ENCODE measurements at regions not wholly inside any gene's neighbourhood (a gene's known extent, or its start where the extent isn't known, plus 50 kb on each side); places are given as distances from the start of the nearest gene placed in this dataset.
A peak's percentile ranks its signal among the peaks of the same experiment; 100 is the strongest.

- DNase-seq (ENCODE audit: low spot score): no peak
Observed at GRCh38 chr21:39105341-39105765, 77.9 kb downstream of the PSMG1 start.

DNA sequence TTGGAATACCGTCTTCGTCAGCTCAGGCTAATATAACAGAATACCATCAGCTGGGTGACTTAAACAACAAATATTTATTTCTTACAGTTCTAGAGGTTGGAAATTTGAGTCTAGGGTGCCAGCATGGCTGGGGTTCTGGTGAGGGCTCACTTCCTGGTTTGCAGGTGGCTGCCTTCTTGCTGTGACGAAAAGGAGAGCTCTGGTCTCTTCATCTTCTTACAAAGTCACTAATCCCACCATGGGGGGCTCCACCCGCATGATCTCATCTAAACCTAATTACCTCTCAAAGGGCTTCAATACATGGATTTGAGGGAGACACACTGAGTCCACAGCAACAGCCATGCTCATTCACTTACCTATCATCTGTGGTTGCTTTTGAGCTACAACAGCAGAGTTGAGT, 78.3 kb downstream of the PSMG1 start:
- DNase-seq (ENCODE audit: low spot score): no peak

- DNase-seq (ENCODE audit: low spot score): no peak
Observed at GRCh38 chr21:39103689-39104088, 79.6 kb downstream of the PSMG1 start.

DNA sequence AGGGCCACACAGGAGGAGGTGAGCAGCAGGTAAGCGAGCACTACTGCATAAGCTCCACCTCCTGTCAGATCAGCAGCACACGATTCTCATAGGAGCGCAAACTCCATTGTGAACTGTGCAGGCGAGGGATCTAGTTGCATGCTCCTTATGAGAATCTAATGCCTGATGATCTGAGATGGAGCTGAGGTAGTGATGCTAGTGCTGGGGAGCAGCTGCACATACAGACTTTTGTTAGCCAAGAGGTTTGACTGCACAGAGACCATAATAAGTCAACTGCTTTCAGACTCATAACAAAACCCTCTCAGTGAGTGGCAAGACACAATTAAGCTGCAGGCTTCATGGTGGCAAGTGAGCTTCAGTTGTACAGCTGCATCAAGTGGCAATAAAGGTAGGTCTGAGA, 83.4 kb downstream of the PSMG1 start:
- no peak for DNase-seq (ENCODE audit: low spot score)

DNA sequence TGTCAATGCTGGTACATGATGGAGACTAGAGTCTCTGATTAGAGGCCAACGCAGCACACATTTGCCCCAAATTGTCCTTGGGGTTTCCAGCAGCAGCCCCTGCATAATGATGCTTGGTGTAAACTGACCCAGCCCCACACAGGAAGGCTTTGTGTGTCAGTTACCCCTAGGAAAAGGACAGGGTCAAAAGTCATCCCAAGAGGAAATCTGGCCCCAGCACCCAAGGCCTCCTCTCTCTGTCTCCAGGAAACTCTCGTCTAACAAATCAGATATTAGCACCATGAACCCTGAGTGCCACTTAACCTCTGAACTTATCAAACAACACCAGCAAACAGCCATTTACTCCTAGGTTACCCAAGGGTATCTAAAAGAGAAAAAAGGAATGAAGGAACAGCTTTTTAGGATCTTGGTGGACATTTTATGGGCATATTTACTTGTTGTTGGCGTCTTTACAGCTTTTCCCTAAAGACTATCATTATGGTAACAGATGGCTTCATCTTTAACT, 84.5 kb downstream of the PSMG1 start:
- DNase-seq (ENCODE audit: low spot score): peak; percentile 36

- DNase-seq (ENCODE audit: low spot score): no peak
Observed at GRCh38 chr21:39097981-39098380, 85.3 kb downstream of the PSMG1 start.

DNA sequence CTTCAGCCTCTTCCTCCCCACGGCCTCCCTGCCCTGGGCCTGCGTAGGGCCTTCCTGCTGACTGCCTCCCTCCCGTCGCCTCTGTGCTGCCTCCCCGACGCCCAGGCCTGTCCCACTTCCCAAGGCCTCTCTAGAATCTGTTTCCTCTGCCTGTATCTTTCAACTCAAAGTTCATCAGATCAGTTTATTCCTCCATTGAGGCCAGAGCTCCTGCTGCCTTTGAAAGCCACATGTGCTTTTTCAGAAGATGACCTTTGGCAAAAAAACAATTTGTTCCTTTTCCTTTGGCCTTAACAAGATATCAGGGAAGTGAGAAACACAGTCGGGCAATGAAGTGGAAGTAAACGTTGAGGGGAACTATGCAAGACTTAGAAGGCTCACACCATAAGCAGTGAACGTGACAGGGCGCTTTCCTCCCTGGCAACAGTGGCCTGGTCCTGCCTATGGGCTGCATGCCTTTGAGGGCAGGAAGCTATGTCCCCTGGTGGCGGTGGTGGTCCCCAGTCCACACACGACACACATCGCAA, 85.9 kb downstream of the PSMG1 start:
- DNase-seq (ENCODE audit: low spot score): no peak

- DNase-seq (ENCODE audit: low spot score): no peak
Observed at GRCh38 chr21:39096754-39097153, 86.5 kb downstream of the PSMG1 start.

GRCh38 chr21:39095681-39096080, 87.6 kb downstream of the PSMG1 start:
- no peak for DNase-seq (ENCODE audit: low spot score)

GRCh38 chr21:39094847-39095579, 88.2 kb downstream of the PSMG1 start:
- peak; percentile 87 for DNase-seq (ENCODE audit: low spot score)

DNA sequence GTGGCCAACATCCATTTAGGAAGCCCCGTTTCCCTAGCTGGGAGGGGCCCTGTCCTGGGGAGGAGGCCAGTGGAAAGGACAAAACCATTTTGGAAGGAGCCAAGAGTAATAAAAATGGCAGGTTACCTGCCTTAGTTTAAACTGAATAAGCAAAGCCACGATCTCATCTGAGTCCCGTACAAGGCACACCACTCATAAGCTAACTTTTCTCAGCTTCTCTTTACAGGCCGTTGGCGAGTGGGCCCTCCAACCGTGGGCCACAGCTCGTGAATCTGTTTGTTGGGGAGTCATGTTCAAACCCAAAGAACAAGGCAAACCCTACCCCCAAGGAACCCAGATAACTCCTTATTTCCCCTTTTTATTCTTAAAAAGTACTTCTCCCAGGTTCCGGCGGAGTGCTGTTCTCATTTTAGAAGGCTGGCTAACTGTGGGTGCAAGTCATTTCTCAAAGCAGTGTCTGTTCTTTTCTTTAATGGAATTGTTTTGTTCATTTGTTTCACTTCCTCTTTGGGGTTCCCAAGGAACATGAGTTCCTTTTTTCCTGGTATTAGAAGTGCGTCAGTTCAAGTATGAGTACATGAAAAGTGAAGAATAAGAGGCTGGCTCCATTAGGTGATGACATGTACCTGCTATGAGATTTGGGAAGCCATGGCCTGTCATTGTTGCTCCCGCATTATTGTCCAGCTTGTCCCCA, 89.0 kb downstream of the PSMG1 start:
- DNase-seq (ENCODE audit: low spot score): no peak

DNA sequence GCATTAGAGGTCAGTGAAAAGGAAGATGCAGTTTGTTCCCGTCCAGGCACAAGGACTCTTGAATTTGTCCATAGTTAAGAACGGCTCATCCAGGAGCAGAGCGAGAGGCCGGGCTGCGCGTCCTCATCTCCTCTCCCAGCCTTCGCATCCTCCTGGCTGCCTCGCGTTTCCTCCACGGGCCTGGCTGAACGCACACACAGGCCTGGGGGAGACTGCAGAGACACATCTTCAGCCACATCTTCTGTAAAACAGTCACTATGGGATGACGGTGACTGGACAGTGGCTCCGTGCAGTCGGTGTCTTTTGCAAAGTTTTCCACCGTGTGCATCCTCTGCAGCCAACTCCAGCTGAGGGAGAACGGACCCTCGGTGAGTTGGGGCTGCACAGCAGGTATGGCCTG, 89.7 kb downstream of the PSMG1 start:
- no peak for DNase-seq (ENCODE audit: low spot score)

GRCh38 chr21:39088831-39089380, 94.3 kb downstream of the PSMG1 start:
- peak; percentile 34 for DNase-seq (ENCODE audit: low spot score)

DNA sequence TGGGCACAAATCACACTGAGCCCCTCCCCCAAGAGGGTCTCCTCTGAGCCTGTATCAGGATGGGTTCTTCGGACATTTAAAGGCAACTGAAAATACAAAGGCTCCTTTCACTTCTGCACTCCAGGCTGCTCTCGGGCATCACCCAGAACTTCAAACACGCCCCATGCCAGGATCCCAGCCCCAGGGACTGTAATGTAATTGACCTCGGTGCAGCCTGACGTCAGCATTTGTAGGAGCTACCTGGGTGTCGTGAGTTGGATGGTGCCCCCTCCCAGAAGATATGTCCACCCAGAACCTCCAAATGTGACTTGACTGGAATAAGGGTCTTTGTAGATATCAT, 95.2 kb downstream of the PSMG1 start:
- no peak for DNase-seq (ENCODE audit: low spot score)

DNA sequence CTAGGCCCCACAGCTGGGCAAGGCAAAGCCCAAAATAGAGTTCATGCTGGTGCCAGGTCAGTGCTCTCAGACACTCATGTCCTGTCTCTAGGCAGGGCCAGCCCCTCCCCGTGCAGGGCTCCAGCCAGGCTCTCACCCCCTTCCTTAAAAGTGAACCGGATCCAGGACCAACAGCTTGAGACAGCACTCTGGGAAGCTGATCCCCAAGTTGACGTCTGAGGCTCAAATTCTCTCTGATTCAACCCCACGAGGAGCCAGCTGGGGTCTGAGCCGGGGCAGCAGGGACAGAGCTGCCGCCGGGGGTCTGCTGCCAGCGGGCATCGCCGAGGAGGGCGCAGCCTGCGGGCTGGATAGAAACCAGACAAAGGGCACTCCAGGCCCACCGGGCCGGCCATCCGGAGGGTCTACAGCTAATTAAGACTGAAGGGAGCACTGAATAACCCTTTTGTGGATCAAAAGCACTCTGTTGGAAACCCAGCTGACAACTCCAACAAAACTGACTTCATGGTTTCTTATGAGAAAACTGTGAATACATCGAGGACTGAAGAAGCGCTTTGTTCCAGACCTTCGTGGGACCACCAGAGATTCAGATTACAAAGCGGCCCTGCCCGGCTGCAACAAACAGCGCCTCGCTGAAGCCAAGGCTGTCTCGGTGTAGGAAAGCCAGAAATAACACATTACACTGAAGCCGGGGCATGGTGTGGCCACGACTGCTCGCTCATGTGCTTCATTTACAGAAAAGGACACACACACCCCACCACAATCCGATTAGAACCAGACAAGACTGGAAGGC, 95.8 kb downstream of the PSMG1 start:
- no peak for DNase-seq (ENCODE audit: low spot score)

DNA sequence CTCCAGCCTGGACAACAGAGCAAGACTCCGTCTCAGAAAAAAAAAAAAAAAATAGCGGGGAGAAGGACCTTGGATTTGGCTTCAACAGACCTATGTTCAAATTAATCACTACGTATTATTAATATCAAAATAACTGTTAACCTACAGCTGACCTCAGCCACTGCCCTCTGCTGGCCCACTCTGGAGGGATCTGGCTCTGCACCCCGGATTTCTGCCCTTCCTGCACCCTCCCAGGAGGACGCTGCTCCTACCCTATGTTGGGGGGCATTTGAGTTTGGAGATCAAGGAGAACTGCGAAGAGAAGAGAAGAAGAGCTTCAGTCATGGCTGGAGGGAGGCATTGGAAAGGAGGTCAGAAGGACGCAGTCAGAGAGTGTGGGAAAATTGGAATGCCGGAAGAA, 96.7 kb downstream of the PSMG1 start:
- no peak for DNase-seq (ENCODE audit: low spot score)

GRCh38 chr21:39085843-39086405, 97.3 kb downstream of the PSMG1 start:
- no peak for DNase-seq (ENCODE audit: low spot score)

- no peak for DNase-seq (ENCODE audit: low spot score)
Observed at GRCh38 chr21:39084979-39085729, 98.1 kb downstream of the PSMG1 start.

- DNase-seq (ENCODE audit: low spot score): no peak
Observed at GRCh38 chr21:39084073-39084472, 99.2 kb downstream of the PSMG1 start.

DNA sequence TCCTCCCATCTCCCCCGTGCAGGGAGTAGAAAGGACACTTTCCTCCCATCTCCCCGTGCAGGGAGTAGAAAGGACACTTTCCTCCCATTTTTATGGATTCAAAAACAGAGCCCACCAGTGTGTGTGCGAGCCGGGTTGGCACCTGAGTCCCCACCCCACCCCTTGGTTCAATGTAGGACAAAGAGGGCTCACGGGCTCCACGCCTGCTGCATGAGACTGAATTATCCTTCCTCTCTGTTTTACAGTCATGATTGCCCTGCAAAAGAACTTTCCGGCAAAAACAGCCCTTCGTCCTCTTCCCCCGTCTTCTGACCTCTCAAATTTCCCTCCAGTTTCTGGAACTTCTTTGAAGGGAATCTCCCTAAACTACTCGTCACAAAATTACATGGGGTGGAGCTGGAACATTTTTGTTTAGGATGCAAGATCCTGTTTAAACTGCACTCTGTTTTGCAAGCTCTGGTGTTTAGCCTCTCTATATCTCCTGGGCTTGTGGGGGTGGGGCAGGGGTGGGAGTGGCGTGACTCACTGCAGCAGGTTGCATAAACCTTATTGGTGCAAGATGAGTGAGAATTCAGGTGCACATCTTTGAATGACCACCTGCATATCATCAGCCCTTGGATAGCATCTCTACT, 99.8 kb downstream of the PSMG1 start:
- no peak for DNase-seq (ENCODE audit: low spot score)

All from HuH-7 (cell line).